Endodermal cell (in vitro differentiated cells): ENCODE measurements at regions not wholly inside any gene's neighbourhood (a gene's known extent, or its start where the extent isn't known, plus 50 kb on each side); places are given as distances from the start of the nearest gene placed in this dataset.

Experiments used
- DNase-seq: peaks from one replicate; pipeline ENCODE4 v3.0.0-alpha.2; 2017
- H3K27ac ChIP-seq: 2 replicates; pipeline ENCODE4 v1.5.1; 2013; ENCODE audit warnings: mild to moderate bottlenecking, low read depth, low read length, moderate library complexity
- H3K27me3 ChIP-seq: 2 replicates; pipeline ENCODE4 v1.6.1; 2013; ENCODE audit warnings: mild to moderate bottlenecking, low read length, moderate library complexity; ENCODE audit not compliant: insufficient read depth, control insufficient read depth, poor library complexity, severe bottlenecking
- H3K36me3 ChIP-seq: 2 replicates; pipeline ENCODE4 v1.7.0; 2013; ENCODE audit warnings: mild to moderate bottlenecking, low read length, moderate library complexity; ENCODE audit not compliant: control insufficient read depth, insufficient read depth
- H3K4me1 ChIP-seq: one replicate; pipeline ENCODE4 v1.7.0; 2013; ENCODE audit warnings: low read length; ENCODE audit not compliant: control insufficient read depth, insufficient read depth
- H3K4me3 ChIP-seq: 2 replicates; pipeline ENCODE4 v1.5.1; 2013; ENCODE audit warnings: mild to moderate bottlenecking, low read length, moderate library complexity
- H3K9ac ChIP-seq: 2 replicates; pipeline ENCODE4 v1.6.1; 2013; ENCODE audit warnings: mild to moderate bottlenecking, low read length, moderate library complexity; ENCODE audit not compliant: poor library complexity, severe bottlenecking; ENCODE audit errors: extremely low read depth
- H3K9me3 ChIP-seq: 2 replicates; pipeline ENCODE4 v1.6.1; 2013; ENCODE audit warnings: mild to moderate bottlenecking, low read length, moderate library complexity; ENCODE audit not compliant: control insufficient read depth
- H3K27ac Mint-ChIP-seq: 2 replicates; pipeline ENCODE4 v1.8.0; 2020; ENCODE audit warnings: mixed read lengths
- H3K27me3 Mint-ChIP-seq: 2 replicates; pipeline ENCODE4 v1.8.0; 2021; ENCODE audit warnings: mild to moderate bottlenecking, mixed read lengths; ENCODE audit not compliant: insufficient read depth
- H3K36me3 Mint-ChIP-seq: 2 replicates; pipeline ENCODE4 v1.8.0; 2020; ENCODE audit warnings: low read depth, mixed read lengths
- H3K4me1 Mint-ChIP-seq: 2 replicates; pipeline ENCODE4 v1.8.0; 2020; ENCODE audit warnings: mixed read lengths
- H3K4me3 Mint-ChIP-seq: 2 replicates; pipeline ENCODE4 v1.8.0; 2020; ENCODE audit warnings: mild to moderate bottlenecking, moderate library complexity, mixed read lengths
- H3K9me3 Mint-ChIP-seq: 2 replicates; pipeline ENCODE4 v1.8.0; 2020; ENCODE audit warnings: mild to moderate bottlenecking, mixed read lengths
- CTCF ChIP-seq: fragments of 200-600 bp; sonication (generic); conservative IDR thresholded peaks from 2 replicates; pipeline ENCODE4 v1.5.0; 2021; ENCODE audit warnings: antibody characterized with exemption, mild to moderate bottlenecking
- WGBS, 2 experiments: methylation state at CpG; one replicate each; pipeline versions ENCODE4 v1.1.5 to v1.1.7; 2013; ENCODE audit warnings: missing lambda C conversion rate in 2 of 2, mixed read lengths in 1 of 2; ENCODE audit not compliant: insufficient coverage in 1 of 2, insufficient read length in 1 of 2; 5-methylcytosine and 5-hydroxymethylcytosine counted together

GRCh38 chr6:115847671-115848070 lies 213.0 kb downstream of the FRK start:
- H3K27me3 ChIP-seq, result no peaks in the 10 kb centered on the region
- no peaks in the 10 kb centered on the region for H3K36me3 Mint-ChIP-seq
- no peak overlapping the region for H3K27ac Mint-ChIP-seq
- no peak for TF ChIP-seq CTCF
- H3K27me3 Mint-ChIP-seq, result no peaks in the 10 kb centered on the region
- DNase-seq, result no peak
- H3K36me3 ChIP-seq, result no peaks in the 10 kb centered on the region
- no peaks in the 10 kb centered on the region for H3K9me3 ChIP-seq
- H3K4me3 ChIP-seq, result no peak overlapping the region
- H3K4me3 Mint-ChIP-seq, result no peak overlapping the region
- H3K27ac ChIP-seq, result no peak overlapping the region
- H3K4me1 Mint-ChIP-seq, result no peaks in the 10 kb centered on the region
- no peak overlapping the region for H3K9ac ChIP-seq
- H3K9me3 Mint-ChIP-seq, result peaks cover 3% of the 10 kb centered on the region
- no peaks in the 10 kb centered on the region for H3K4me1 ChIP-seq

GRCh38 chr6:115843945-115844344 lies 216.7 kb downstream of the FRK start:
- Mint-ChIP-seq H3K4me3 (no peak overlapping the region), H3K9me3 (no peaks in the 10 kb centered on the region), H3K27ac (no peak overlapping the region), H3K27me3 (no peaks in the 10 kb centered on the region), H3K4me1 (no peaks in the 10 kb centered on the region), H3K36me3 (no peaks in the 10 kb centered on the region)
- Histone ChIP-seq H3K27me3 (no peaks in the 10 kb centered on the region), H3K9me3 (no peaks in the 10 kb centered on the region), H3K4me1 (no peaks in the 10 kb centered on the region), H3K36me3 (no peaks in the 10 kb centered on the region), H3K9ac (no peak overlapping the region), H3K4me3 (no peak overlapping the region), H3K27ac (no peak overlapping the region)
- TF ChIP-seq CTCF, result no peak
- no peak for DNase-seq

GRCh38 chr6:115842338-115842737 lies 218.4 kb downstream of the FRK start:
- no peaks in the 10 kb centered on the region for H3K36me3 ChIP-seq
- Mint-ChIP-seq H3K27ac (no peak overlapping the region), H3K4me3 (no peak overlapping the region), H3K9me3 (no peaks in the 10 kb centered on the region), H3K4me1 (no peaks in the 10 kb centered on the region), H3K27me3 (no peaks in the 10 kb centered on the region), H3K36me3 (no peaks in the 10 kb centered on the region)
- H3K9ac ChIP-seq, result no peak overlapping the region
- TF ChIP-seq CTCF, result no peak
- DNase-seq, result no peak
- 87 to 98% methylated on average over 2 of the region's 3 CpGs for WGBS, 2 experiments
- H3K4me1 ChIP-seq, result no peaks in the 10 kb centered on the region
- H3K4me3 ChIP-seq, result no peak overlapping the region
- no peaks in the 10 kb centered on the region for H3K27me3 ChIP-seq
- no peaks in the 10 kb centered on the region for H3K9me3 ChIP-seq
- H3K27ac ChIP-seq, result no peak overlapping the region
